ENCODE measurements at regions not wholly inside any gene's neighbourhood (a gene's known extent, or its start where the extent isn't known, plus 50 kb on each side); places are given as distances from the start of the nearest gene placed in this dataset.

- DNase-seq, result no peak
These were observed 189.6 kb downstream of the ICE1 start for GRCh38 chr5:5612096-5612495.

- no peak for DNase-seq
These were observed 187.5 kb downstream of the ICE1 start for GRCh38 chr5:5609935-5610334.

GRCh38 chr5:5605170-5605764 is 182.8 kb downstream of the ICE1 start:
- DNase-seq, result no peak

GRCh38 chr5:5602554-5602953 is 180.1 kb downstream of the ICE1 start:
- DNase-seq, result no peak

GRCh38 chr5:5598547-5599113 is 176.2 kb downstream of the ICE1 start:
- DNase-seq, result no peak

- DNase-seq, result no peak
These were observed 170.9 kb downstream of the ICE1 start for GRCh38 chr5:5593391-5593790.

- no peak for DNase-seq
These were observed 170.1 kb downstream of the ICE1 start for GRCh38 chr5:5592541-5592940.

- no peak for DNase-seq
These were observed 169.1 kb downstream of the ICE1 start for GRCh38 chr5:5591567-5591966.

GRCh38 chr5:5589857-5590256 is 167.4 kb downstream of the ICE1 start:
- DNase-seq, result no peak

- no peak for DNase-seq
These were observed 166.7 kb downstream of the ICE1 start for GRCh38 chr5:5588887-5589826.

- DNase-seq, result no peak
These were observed 165.9 kb downstream of the ICE1 start for GRCh38 chr5:5588386-5588785.

GRCh38 chr5:5587474-5587873 is 165.0 kb downstream of the ICE1 start:
- no peak for DNase-seq

- DNase-seq, result no peak
These were observed 164.2 kb downstream of the ICE1 start for GRCh38 chr5:5586721-5587120.

GRCh38 chr5:5585751-5586341 is 163.4 kb downstream of the ICE1 start:
- peak; percentile 26 for DNase-seq

GRCh38 chr5:5584751-5585150 is 162.3 kb downstream of the ICE1 start:
- DNase-seq, result no peak

- no peak for DNase-seq
These were observed 161.8 kb downstream of the ICE1 start for GRCh38 chr5:5584236-5584745.

- no peak for DNase-seq
These were observed 161.4 kb downstream of the ICE1 start for GRCh38 chr5:5583832-5584231.

- DNase-seq, result no peak
These were observed 160.7 kb downstream of the ICE1 start for GRCh38 chr5:5583023-5583765.

- no peak for DNase-seq
These were observed 158.6 kb downstream of the ICE1 start for GRCh38 chr5:5581080-5581479.

GRCh38 chr5:5576744-5577143 is 154.3 kb downstream of the ICE1 start:
- DNase-seq, result no peak

- DNase-seq, result no peak
These were observed 153.0 kb downstream of the ICE1 start for GRCh38 chr5:5575461-5575860.

GRCh38 chr5:5573798-5574380 is 151.4 kb downstream of the ICE1 start:
- DNase-seq, result no peak

Data from MV-4-11 (cell line).